ENCODE measurements at regions not wholly inside any gene's neighbourhood (a gene's known extent, or its start where the extent isn't known, plus 50 kb on each side); places are given as distances from the start of the nearest gene placed in this dataset.

GRCh38 chr12:11951209-11951608 lies 119.5 kb upstream of the BCL2L14 start:
- DNase-seq (no peak), ATAC-seq (ENCODE audit: low read depth) (no peak)
- no peak overlapping the region for H4K5ac ChIP-seq (ENCODE audit: low read depth, low read length)
- no peaks in the 10 kb centered on the region for H3K4me1 ChIP-seq (ENCODE audit: control insufficient read depth, insufficient read depth, low read length)
- no peak overlapping the region for H4K8ac ChIP-seq (ENCODE audit: low read depth in 2 of 2, low read length in 2 of 2)
- H3K56ac ChIP-seq (ENCODE audit: extremely low read depth, insufficient read depth, low read length): no peak overlapping the region
- H2BK15ac ChIP-seq (ENCODE audit: low read depth, low read length): no peak overlapping the region
- no peak overlapping the region for H4K91ac ChIP-seq (ENCODE audit: insufficient read depth, low read depth, low read length)
- no peak overlapping the region for H3K4me2 ChIP-seq (ENCODE audit: low read depth, low read length)
- no peaks in the 10 kb centered on the region for H4K20me1 ChIP-seq (ENCODE audit: insufficient read depth, low read length)
- no peak overlapping the region for H2BK5ac ChIP-seq (ENCODE audit: low read depth, low read length, poor library complexity, severe bottlenecking)
- no peak overlapping the region for H2AK5ac ChIP-seq (ENCODE audit: low read depth, low read length)
- no peaks in the 10 kb centered on the region for H3K9me3 ChIP-seq (ENCODE audit: control insufficient read depth, insufficient read depth, low read length)
- H3K27ac ChIP-seq (ENCODE audit: insufficient read depth, low read length): no peak overlapping the region
- H3K4ac ChIP-seq (ENCODE audit: low read depth, low read length): no peak overlapping the region
- BruUV-seq (replicated peaks): no TSS peak
- H3K4me3 ChIP-seq (ENCODE audit: insufficient read depth, low read depth, low read length): no peak overlapping the region
- H3K9ac ChIP-seq (ENCODE audit: low read depth, low read length): no peak overlapping the region
- no peak overlapping the region for H2AK9ac ChIP-seq (replicated peaks; ENCODE audit: low read depth, low read length, poor library complexity)
- no peaks in the 10 kb centered on the region for H3K9me1 ChIP-seq (ENCODE audit: insufficient read depth, low read length)
- in situ Hi-C loops (cut with MboI; ENCODE audit: low sequenced_read_pairs): no loop called here
- H3K14ac ChIP-seq (replicated peaks; ENCODE audit: low read depth, low read length): no peak overlapping the region
- no peaks in the 10 kb centered on the region for H3K79me1 ChIP-seq (ENCODE audit: low read depth in 1 of 2, low read length in 2 of 2)
- TF ChIP-seq CHD1 (IDR thresholded peaks at IDR 0.05; ENCODE audit: low read depth, low read length): no peak
- no peak for TF ChIP-seq RCOR1 (IDR thresholded peaks at IDR 0.05; ENCODE audit: insufficient replicate concordance, low read length)
- TF ChIP-seq CTCF (conservative IDR thresholded peaks at IDR 0.05; ENCODE audit: low read depth, low read length): no peak
- TF ChIP-seq BHLHE40 (IDR thresholded peaks at IDR 0.05; ENCODE audit: low read depth, low read length): no peak
- TF ChIP-seq MAZ (IDR thresholded peaks at IDR 0.05; ENCODE audit: borderline replicate concordance, low read depth, low read length): no peak
- TF ChIP-seq MAFK (IDR thresholded peaks at IDR 0.05; ENCODE audit: low read depth, low read length): no peak
- no peak for TF ChIP-seq CEBPB (IDR thresholded peaks at IDR 0.05; ENCODE audit: low read depth, low read length)
- no peak for TF ChIP-seq POLR2A (IDR thresholded peaks at IDR 0.05; ENCODE audit: low read depth, low read length)
- no peak for TF ChIP-seq MXI1 (IDR thresholded peaks at IDR 0.05; ENCODE audit: borderline replicate concordance, low read depth, low read length)
- no peak for TF ChIP-seq RAD21 (IDR thresholded peaks at IDR 0.05; ENCODE audit: low read length)
- no peak for TF ChIP-seq NFE2L2 (IDR thresholded peaks at IDR 0.05; ENCODE audit: low read depth, low read length)
- TF ChIP-seq USF2 (IDR thresholded peaks at IDR 0.05; ENCODE audit: low read depth, low read length): no peak
- TF ChIP-seq SMC3 (IDR thresholded peaks at IDR 0.05; ENCODE audit: low read depth, low read length): no peak
- no peak for TF ChIP-seq ELK1 (IDR thresholded peaks at IDR 0.05; ENCODE audit: borderline replicate concordance, low read depth, low read length)
- TF ChIP-seq FOS (IDR thresholded peaks at IDR 0.05; ENCODE audit: low read depth, low read length): no peak
- TF ChIP-seq RFX5 (IDR thresholded peaks at IDR 0.05; ENCODE audit: low read depth, low read length): no peak
- H3K27me3 ChIP-seq (ENCODE audit: control insufficient read depth, insufficient read depth, low read length): peaks cover 70% of the 10 kb centered on the region
- 86% methylated on average over 1 of the region's 5 CpGs; no CpG with 5 or more reads in 1 of the 2 experiments for WGBS, 2 experiments (ENCODE audit: extremely low coverage in 2 of 2, insufficient read length in 1 of 2)
- no peak overlapping the region for H3K23ac ChIP-seq (ENCODE audit: low read depth, low read length)
- POLR2A ChIA-PET (ENCODE audit: unreplicated experiment): no interaction called here
- dilution Hi-C loops (cut with HindIII; ENCODE audit: low sequenced_read_pairs, unreplicated experiment): no loop called here
- no peak overlapping the region for H3K18ac ChIP-seq (ENCODE audit: low read depth, low read length)
- no peak overlapping the region for H2AFZ ChIP-seq (replicated peaks; ENCODE audit: low read length, poor library complexity)
- no peak overlapping the region for H2BK120ac ChIP-seq (ENCODE audit: low read depth, low read length)
- CTCF ChIA-PET: no interaction called here
- intact Hi-C loops (cut with micrococcal nuclease): no loop called here
- H2BK20ac ChIP-seq (ENCODE audit: low read depth, low read length): no peak overlapping the region
- no peaks in the 10 kb centered on the region for H3K36me3 ChIP-seq (ENCODE audit: control insufficient read depth, insufficient read depth, low read length)

Data from IMR-90 (cell line).